ENCODE measurements at regions not wholly inside any gene's neighbourhood (a gene's known extent, or its start where the extent isn't known, plus 50 kb on each side); places are given as distances from the start of the nearest gene placed in this dataset.
"Not testable (repeated sequence)": the region's sequence is repeated elsewhere in the genome, so short reads cannot be mapped to it uniquely, and the experiment has no call there.

- DNase-seq (ENCODE audit: low read depth): no peak
These were observed 56.7 kb upstream of the OSMR start for GRCh38 chr5:38789134-38789533.

- DNase-seq (ENCODE audit: low read depth): no peak
These were observed 56.0 kb upstream of the OSMR start for GRCh38 chr5:38789777-38790176.

DNA sequence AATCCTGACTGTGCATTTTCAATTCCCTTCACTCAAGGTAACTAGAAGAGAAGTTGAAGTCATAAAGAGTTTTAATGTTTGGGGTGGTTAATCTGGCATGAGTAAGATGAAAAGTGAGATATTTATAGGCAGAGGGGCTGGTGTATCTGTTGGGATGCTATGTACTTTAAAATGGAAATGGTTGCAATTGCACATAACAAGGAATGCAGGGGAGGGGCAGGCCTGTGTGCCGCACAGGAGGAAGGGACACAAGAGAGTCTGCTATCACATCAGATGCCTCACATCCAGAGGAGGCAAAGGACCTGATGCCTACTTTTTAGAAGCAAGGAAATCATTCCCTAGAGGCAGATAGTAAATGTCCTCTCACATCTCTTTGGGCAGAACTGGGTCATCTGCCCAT is 55.5 kb upstream of the OSMR start:
- no peak for DNase-seq (ENCODE audit: low read depth)

DNA sequence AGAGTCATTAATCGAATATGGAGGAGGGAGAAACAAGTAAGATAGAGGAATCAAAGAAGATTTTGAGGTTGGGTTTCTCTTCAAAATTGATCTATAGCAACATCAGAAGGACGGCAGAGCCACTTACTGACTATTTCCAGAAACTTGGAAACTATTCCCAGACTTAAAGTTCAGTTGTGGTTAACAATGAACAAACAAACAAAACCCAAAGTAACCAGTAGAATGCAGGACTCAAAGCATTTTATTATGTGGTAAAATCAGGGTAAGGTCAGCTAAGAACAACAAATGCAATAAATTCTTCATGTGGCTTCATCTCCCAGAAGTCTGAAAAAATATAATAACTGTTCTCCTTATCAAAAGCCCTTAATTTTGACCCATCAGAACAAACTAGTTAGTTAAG is 54.9 kb upstream of the OSMR start:
- no peak for DNase-seq (ENCODE audit: low read depth)

DNA sequence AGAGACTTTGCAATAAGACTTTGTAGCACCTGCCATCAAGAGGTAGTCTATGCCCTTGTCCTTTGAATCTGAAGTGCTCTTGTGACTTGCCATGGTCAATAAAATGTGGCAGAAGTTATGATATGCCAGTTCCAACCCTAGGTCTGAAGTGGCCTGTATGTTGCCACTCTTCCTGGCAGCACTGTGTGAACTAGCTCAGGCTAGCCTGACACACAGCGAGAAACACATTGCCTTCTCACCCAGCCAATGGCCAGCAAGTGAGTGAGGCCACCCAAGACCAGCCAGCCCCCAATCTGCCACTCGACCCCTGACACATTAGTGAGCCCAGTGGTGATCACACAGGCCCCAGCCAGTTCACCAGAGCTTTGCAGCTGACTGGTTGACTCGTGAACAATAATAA is 52.7 kb upstream of the OSMR start:
- no peak for DNase-seq (ENCODE audit: low read depth)

DNA sequence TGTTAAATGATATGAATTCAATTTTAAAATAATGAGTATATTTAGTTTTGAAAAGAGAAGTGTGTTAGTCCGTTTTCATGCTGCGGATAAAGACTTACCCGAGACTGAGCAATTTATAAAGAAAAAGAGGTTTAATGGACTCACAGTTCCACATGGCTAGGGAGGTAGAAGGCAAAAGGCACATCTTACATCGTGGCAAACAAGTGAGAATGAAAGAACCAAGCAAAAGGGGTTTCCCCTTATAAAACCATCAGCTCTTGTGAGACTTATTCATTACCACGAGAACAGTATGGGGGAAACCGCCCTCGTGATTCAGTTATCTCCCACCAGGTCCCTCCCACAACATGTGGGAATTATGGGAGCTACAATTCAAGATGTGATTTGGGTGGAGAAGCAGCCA is 51.8 kb upstream of the OSMR start:
- not testable (repeated sequence) for DNase-seq (ENCODE audit: low read depth)

GRCh38 chr5:38794986-38795385 is 50.8 kb upstream of the OSMR start:
- DNase-seq (ENCODE audit: low read depth): no peak

GRCh38 chr5:38795986-38796741 is 49.6 kb upstream of the OSMR start:
- DNase-seq (ENCODE audit: low read depth): no peak
